ENCODE measurements at regions not wholly inside any gene's neighbourhood (a gene's known extent, or its start where the extent isn't known, plus 50 kb on each side); places are given as distances from the start of the nearest gene placed in this dataset.

GRCh38 chr16:79493911-79494310 lies 106.6 kb downstream of the MAF start:
- DNase-seq = no peak

- no peak for DNase-seq
These were observed 108.5 kb downstream of the MAF start for GRCh38 chr16:79492036-79492435.

GRCh38 chr16:79485020-79485419 lies 115.5 kb downstream of the MAF start:
- DNase-seq = no peak

- DNase-seq = no peak
These were observed 116.3 kb downstream of the MAF start for GRCh38 chr16:79484237-79484636.

GRCh38 chr16:79483336-79483735 lies 117.2 kb downstream of the MAF start:
- no peak for DNase-seq

GRCh38 chr16:79482011-79482410 lies 118.5 kb downstream of the MAF start:
- DNase-seq = no peak

GRCh38 chr16:79480929-79481328 lies 119.6 kb downstream of the MAF start:
- DNase-seq = no peak

GRCh38 chr16:79480056-79480455 lies 120.5 kb downstream of the MAF start:
- no peak for DNase-seq

- no peak for DNase-seq
These were observed 124.0 kb downstream of the MAF start for GRCh38 chr16:79476580-79476979.

GRCh38 chr16:79475841-79476240 lies 124.7 kb downstream of the MAF start:
- DNase-seq = no peak

GRCh38 chr16:79473456-79473855 lies 127.1 kb downstream of the MAF start:
- peak; percentile 50 for DNase-seq

GRCh38 chr16:79472426-79472825 lies 128.1 kb downstream of the MAF start:
- DNase-seq = no peak

GRCh38 chr16:79469999-79470398 lies 130.5 kb downstream of the MAF start:
- no peak for DNase-seq

- no peak for DNase-seq
These were observed 131.9 kb downstream of the MAF start for GRCh38 chr16:79468631-79469030.

- DNase-seq = no peak
These were observed 132.4 kb downstream of the MAF start for GRCh38 chr16:79468121-79468552.

- no peak for DNase-seq
These were observed 134.4 kb downstream of the MAF start for GRCh38 chr16:79466111-79466510.

GRCh38 chr16:79463841-79464240 lies 136.7 kb downstream of the MAF start:
- DNase-seq = no peak

GRCh38 chr16:79456036-79456435 lies 144.5 kb downstream of the MAF start:
- no peak for DNase-seq

GRCh38 chr16:79452671-79453070 lies 147.9 kb downstream of the MAF start:
- no peak for DNase-seq

- no peak for DNase-seq
These were observed 149.2 kb downstream of the MAF start for GRCh38 chr16:79451196-79451816.

GRCh38 chr16:79449900-79450299 lies 150.6 kb downstream of the MAF start:
- no peak for DNase-seq

- no peak for DNase-seq
These were observed 151.3 kb downstream of the MAF start for GRCh38 chr16:79449067-79449769.

GRCh38 chr16:79444572-79444971 lies 156.0 kb downstream of the MAF start:
- DNase-seq = no peak

GRCh38 chr16:79439901-79440300 lies 160.6 kb downstream of the MAF start:
- no peak for DNase-seq

Data from SHP77 treated with DMSO at 0.1 percent for 48 hours (cell line).